ENCODE measurements at regions not wholly inside any gene's neighbourhood (a gene's known extent, or its start where the extent isn't known, plus 50 kb on each side); places are given as distances from the start of the nearest gene placed in this dataset.

- TF ChIP-seq CTCF (IDR thresholded peaks at IDR 0.05 in 2 of 3, conservative IDR thresholded peaks at IDR 0.05 in 1 of 3; ENCODE audit: borderline replicate concordance in 1 of 3, insufficient read depth in 1 of 3, low read depth in 2 of 3, low read length in 2 of 3), result no peak
- TF ChIP-seq YY1 (IDR thresholded peaks at IDR 0.05; ENCODE audit: extremely low read depth, insufficient replicate concordance, low read depth, low read length), result no peak
- no peak for TF ChIP-seq ATF3 (IDR thresholded peaks at IDR 0.05)
- no peak for TF ChIP-seq POLR2AphosphoS5 (IDR thresholded peaks at IDR 0.05; ENCODE audit: low read depth, low read length)
- no peak for TF ChIP-seq SRF (IDR thresholded peaks at IDR 0.05; ENCODE audit: low read depth)
- TF ChIP-seq EGR1 (IDR thresholded peaks at IDR 0.05; ENCODE audit: low read depth), result no peak
- no peak for TF ChIP-seq REST (IDR thresholded peaks at IDR 0.05; ENCODE audit: low read depth)
- TF ChIP-seq POLR2A (IDR thresholded peaks at IDR 0.05; ENCODE audit: borderline replicate concordance, extremely low read depth, insufficient read depth, insufficient read length), result no peak
- no peak for TF ChIP-seq EZH2 (IDR thresholded peaks at IDR 0.05)
- no peak for TF ChIP-seq CEBPB (IDR thresholded peaks at IDR 0.05; ENCODE audit: low read depth)
These were observed 519.1 kb upstream of the ANKRD30A start for GRCh38 chr10:36606234-36606839.
